WTC11 (cell line): ENCODE measurements at regions not wholly inside any gene's neighbourhood (a gene's known extent, or its start where the extent isn't known, plus 50 kb on each side); places are given as distances from the start of the nearest gene placed in this dataset.

Source experiments
- CTCF ChIP-seq: fragments of 200-600 bp; IDR thresholded peaks from 2 replicates; pipeline ENCODE4 v1.8.0; 2022; ENCODE audit warnings: antibody characterized with exemption
- ELF4 ChIP-seq: sonication (generic); formaldehyde crosslinking; IDR thresholded peaks from 2 replicates; pipeline ENCODE4 v1.8.1; 2022; ENCODE audit warnings: low read depth, mild to moderate bottlenecking, moderate library complexity, missing genetic modification reagents
- FOXK1 ChIP-seq: sonication (generic); formaldehyde crosslinking; IDR thresholded peaks from 2 replicates; pipeline ENCODE4 v1.8.0; 2022; ENCODE audit warnings: mild to moderate bottlenecking, moderate library complexity, missing genetic modification reagents
- FOXP1 ChIP-seq: sonication (generic); formaldehyde crosslinking; IDR thresholded peaks from 2 replicates; pipeline ENCODE4 v1.8.0; 2022; ENCODE audit warnings: missing genetic modification reagents, mild to moderate bottlenecking, moderate library complexity, borderline replicate concordance
- MYBL2 ChIP-seq: sonication (generic); formaldehyde crosslinking; IDR thresholded peaks from 2 replicates; pipeline ENCODE4 v1.8.1; 2023; ENCODE audit warnings: mild to moderate bottlenecking, moderate library complexity, missing genetic modification reagents
- USF1 ChIP-seq: sonication (generic); formaldehyde crosslinking; IDR thresholded peaks from 2 replicates; pipeline ENCODE4 v1.8.0; 2022; ENCODE audit warnings: mild to moderate bottlenecking, missing genetic modification reagents
- USF2 ChIP-seq: sonication (generic); formaldehyde crosslinking; IDR thresholded peaks from 2 replicates; pipeline ENCODE4 v1.8.1; 2023; ENCODE audit warnings: mild to moderate bottlenecking, missing genetic modification reagents, moderate library complexity

- no peak for TF ChIP-seq CTCF
- TF ChIP-seq FOXP1 = no peak
- no peak for TF ChIP-seq USF1
- TF ChIP-seq ELF4 (CRISPR knock-in tag) = no peak
- no peak for TF ChIP-seq USF2 (CRISPR knock-in tag)
- no peak for TF ChIP-seq MYBL2 (CRISPR knock-in tag)
- no peak for TF ChIP-seq FOXK1 (CRISPR knock-in tag)
These were observed 609.4 kb downstream of the SLCO4C1 start for GRCh38 chr5:101686536-101687157.
